GM18519 (cell line): ENCODE measurements at regions not wholly inside any gene's neighbourhood (a gene's known extent, or its start where the extent isn't known, plus 50 kb on each side); places are given as distances from the start of the nearest gene placed in this dataset.

Experiments used
- ATAC-seq: cut with Tn5 transposase; IDR thresholded peaks from one replicate; pipeline ENCODE4 v1.9.1; 2021; ENCODE audit warnings: mild to moderate bottlenecking, moderate library complexity; ENCODE audit not compliant: unreplicated experiment, low FRiP score

- no peak for ATAC-seq
Measured at GRCh38 chr16:16774389-16774788, 395.4 kb downstream of the NPIPA7 start.

DNA sequence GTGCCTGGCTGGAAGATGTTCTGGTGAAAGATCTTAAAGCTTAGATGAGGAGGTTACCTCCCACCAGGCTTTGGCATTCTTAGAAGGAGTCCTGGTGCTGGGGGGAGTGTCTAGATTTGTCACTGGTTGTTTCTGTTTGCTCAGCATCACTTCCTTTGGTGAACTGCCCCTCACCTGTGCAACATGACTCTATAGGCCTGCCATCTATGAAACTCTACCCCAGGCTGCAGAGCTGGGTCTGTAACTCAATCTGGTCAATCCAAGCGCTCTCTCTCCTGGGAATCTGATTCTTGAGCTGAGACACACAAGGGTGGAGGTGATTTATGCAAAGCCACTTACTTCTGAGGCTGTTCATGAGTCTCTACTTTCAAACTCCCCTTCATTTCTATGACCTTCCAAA, 399.4 kb downstream of the NPIPA7 start:
- ATAC-seq = no peak

DNA sequence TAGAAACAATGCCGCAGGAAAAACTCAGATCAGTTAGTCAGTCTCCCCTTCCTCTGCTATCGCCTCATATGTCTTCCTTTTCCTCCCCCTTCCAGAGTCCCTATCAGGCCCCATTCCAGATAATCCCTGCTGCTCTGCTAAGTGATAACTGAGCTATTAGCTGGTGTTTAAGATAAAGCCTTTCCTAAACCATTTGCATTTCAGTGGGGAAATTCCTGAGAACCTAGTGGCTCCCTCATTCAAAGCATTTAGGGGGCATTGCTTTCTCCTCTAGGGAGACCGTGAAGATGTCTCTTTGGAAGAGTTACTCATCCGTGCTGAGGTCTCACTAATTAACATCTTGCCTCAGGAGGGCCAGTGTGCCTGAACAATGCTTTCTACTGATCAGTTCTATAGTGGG, 401.6 kb downstream of the NPIPA7 start:
- ATAC-seq = no peak

- no peak for ATAC-seq
Measured at GRCh38 chr16:16782153-16782552, 403.2 kb downstream of the NPIPA7 start.

- no peak for ATAC-seq
Measured at GRCh38 chr16:16788004-16788403, 409.1 kb downstream of the NPIPA7 start.

- no peak for ATAC-seq
Measured at GRCh38 chr16:16790597-16790996, 411.7 kb downstream of the NPIPA7 start.

DNA sequence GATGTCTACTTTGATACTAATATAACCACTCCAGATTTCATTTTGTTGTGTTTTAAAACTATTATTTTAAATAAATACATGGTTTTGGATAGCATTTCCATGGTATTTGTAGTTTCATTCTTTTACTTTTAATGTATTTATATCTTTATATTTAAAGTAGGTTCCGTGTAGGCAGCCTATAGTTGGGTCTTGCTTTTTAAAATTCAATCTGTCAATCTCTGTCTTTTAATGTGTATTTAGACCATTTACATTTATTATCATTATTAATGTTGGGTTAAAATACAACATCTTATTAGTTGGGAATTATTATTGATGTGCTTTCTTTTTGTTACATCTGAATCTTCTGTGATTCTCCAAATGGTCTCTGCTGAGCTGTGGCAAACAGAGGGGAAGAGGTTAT, 412.1 kb downstream of the NPIPA7 start:
- no peak for ATAC-seq

DNA sequence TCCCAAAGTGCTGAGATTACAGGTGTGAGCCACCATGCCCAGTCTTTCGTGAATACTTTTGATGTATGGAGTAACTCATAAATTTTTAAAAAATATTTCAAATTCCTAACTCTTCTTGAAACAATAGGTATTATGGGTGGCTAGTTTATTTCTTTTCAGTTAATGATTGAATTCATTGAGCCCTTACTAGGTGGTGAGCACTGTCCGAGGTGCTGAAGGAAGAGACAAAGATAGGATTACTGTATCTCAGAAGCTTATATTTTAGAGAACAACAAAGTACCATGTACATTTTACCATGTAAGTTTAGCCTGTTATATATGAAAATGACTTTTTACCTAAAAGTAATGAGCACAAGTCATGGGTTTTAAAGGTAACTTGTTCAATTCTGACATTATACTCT, 418.3 kb downstream of the NPIPA7 start:
- ATAC-seq = no peak

DNA sequence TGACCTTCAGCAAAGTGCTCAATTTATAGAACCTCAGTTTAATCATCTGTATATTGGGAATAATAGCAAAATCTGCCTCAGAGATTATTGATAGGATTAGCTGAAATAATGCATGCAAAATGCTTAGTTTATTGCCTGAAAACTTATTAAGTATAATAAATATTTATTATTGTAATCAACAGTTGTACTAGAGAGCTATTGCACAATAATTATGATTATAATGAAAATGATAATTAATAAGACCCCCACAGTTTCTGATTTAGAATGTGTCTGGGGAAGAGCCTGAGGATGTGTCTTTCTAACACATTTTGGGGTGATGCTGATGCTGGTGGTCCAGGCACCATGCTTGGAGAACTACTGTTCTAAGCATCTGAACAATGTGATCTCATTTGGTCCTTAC, 419.6 kb downstream of the NPIPA7 start:
- no peak for ATAC-seq

DNA sequence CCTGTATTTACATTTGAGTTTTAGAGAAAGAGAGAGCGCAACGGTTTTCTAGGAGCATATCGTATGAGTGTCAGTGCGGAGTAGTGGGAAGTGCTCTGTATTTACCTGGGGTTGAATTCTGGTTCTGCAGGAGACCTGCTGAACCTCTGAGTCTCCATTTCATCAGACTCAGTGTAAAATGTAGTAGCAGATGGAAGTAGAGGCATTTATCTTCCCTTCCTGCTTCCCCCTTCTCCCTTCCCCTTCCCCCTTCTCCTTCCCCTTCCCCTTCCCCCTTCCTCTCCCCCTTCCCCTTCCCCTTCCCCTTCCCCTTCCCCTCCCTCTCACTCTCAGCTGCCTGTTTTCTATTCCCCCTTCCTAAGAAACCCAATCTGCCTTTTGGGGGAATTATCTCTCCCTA, 426.9 kb downstream of the NPIPA7 start:
- ATAC-seq = no peak

DNA sequence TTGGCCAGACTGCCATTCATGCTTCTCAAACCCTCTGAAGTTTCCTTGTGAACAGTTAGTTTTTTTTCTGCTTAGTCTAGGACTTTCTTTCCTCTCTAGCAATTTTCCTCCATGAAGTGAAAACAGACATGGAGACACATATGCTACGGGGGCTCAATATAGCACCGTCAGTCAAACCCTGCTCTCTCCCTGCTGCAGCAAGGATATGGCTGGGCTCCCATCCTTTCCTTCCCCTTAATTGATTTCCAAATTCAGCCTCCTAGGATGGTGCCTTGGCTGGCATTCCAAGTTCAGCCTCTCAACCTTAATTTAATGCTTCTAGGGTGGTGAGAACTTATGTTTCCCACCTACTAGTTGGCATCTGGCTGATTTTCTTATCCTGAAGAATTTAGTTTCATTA, 436.7 kb downstream of the NPIPA7 start:
- ATAC-seq = no peak

GRCh38 chr16:16817196-16817595, 438.3 kb downstream of the NPIPA7 start:
- ATAC-seq = no peak

GRCh38 chr16:16821261-16821660, 442.3 kb downstream of the NPIPA7 start:
- no peak for ATAC-seq

DNA sequence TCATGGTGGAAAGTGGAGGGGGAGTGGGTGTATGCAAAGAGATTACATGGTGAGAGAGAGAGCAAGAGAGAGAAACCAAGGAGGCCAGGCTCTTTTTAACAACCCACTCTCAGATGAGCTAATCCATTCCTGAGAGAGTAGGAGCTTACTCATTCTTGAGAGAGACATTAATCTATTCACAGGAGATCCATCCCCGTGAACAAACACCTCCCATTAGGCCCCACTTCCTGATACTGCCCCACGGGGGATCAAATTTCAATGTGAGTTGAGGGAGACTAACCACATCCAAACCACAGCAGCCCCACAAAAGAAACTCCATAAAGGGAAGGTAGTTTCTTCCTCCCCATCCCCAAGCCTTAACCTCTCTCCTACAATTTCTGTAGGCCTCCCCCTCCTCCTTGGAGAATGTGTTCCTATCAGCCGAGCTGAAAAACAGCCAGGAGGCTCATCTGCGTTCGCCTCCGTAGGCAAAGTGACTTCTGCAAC, 450.0 kb downstream of the NPIPA7 start:
- no peak for ATAC-seq

- ATAC-seq = no peak
Measured at GRCh38 chr16:16830401-16830800, 451.5 kb downstream of the NPIPA7 start.

DNA sequence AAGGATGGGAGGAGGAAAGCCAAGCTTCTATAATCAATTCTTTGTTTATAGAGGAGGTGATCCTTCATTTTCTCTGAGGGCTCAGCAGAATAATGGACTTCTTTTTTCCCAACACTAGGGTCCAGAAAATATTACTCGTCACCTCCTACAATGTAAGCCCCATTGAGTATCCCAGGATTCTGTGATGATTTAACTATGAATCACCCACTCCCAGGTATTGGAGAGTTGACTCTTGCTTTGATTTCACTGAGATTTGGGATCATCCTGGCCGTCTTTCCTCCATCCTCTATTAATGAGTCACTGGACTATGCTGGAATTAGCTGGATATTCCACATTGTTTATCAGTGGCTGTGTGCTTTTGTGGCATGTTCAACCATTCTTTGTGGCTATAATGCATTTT, 452.0 kb downstream of the NPIPA7 start:
- no peak for ATAC-seq

GRCh38 chr16:16833165-16833564, 454.2 kb downstream of the NPIPA7 start:
- ATAC-seq = no peak

DNA sequence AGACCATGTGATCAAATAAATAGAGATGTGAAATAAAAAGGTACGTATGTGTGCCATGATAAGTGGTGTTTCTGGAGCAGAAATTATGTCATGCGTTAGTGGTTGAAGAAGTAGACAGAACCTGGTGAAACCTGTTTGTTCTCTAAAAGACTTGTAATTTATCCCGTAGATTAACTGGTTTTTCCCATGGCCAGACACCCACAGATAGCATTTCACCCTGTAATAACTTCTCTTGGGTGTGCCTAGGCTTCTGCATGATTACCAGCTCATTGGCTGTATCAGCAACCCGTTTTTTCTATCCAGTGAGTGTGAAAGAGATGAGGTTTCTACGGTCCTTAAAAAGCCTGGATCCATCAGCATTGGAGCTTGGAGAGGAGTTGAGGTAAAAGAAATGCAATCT, 471.3 kb downstream of the NPIPA7 start:
- no peak for ATAC-seq

- ATAC-seq = no peak
Measured at GRCh38 chr16:16857012-16857411, 478.1 kb downstream of the NPIPA7 start.

DNA sequence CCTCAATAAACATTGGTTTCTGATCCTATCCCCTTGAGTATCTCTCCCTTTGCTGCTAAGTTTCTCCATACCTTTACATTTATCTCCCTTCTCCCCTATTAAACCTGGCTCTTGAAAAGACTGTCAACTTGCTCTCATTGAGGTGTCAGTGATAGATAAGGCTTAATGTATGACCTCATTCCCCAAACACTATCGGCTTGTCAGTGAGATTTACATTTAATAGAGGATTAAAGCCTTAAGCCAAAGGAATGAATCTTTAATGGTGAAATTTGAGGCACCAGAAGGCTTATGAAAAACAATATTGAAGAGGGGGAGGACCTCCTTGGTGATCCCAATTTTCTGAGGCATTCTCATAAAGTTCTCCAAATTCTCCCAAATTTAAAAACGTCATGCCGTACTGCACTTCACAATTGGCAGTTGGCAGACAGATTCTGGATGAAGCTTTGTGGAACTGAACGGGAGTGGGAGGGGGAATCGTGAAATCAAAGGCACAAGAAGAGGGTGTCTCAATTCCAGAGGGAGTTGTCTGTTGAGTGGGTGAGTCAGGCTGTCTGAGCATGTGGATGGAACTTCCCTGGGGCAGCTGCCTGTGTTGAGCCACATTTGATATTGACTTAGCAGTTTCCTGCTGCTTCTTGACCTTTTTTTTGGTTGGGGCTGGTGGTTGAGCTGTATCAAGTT, 478.8 kb downstream of the NPIPA7 start:
- no peak for ATAC-seq

GRCh38 chr16:16861546-16861945, 482.6 kb downstream of the NPIPA7 start:
- ATAC-seq = no peak

GRCh38 chr16:16863672-16864071, 484.7 kb downstream of the NPIPA7 start:
- no peak for ATAC-seq

DNA sequence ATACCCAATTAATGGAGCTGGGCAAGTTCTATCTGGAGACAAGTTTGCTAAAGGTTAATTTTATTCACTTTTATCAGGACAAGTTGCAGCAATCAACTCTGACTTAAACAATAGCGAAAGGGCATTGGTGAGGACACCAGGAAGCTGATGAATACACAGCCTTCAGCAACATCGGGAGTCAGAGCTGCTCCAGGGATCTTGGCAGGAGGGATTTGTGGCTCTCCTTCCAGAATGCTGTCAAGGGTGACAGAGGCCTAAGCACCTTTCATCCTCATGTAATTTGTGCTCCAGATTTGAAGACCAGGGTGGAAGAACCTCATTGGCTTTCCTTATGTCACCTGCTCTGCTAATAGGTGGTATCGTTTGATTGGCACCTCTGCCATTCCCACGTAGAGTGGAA, 485.6 kb downstream of the NPIPA7 start:
- no peak for ATAC-seq
